Astrocyte (in vitro differentiated cells and primary cell): ENCODE measurements at regions not wholly inside any gene's neighbourhood (a gene's known extent, or its start where the extent isn't known, plus 50 kb on each side); places are given as distances from the start of the nearest gene placed in this dataset.

Experiments
- CTCF ChIP-seq: IDR thresholded peaks from 2 replicates; pipeline ENCODE4 v1.5.1; 2011; ENCODE audit warnings: low read depth, mild to moderate bottlenecking, inconsistent platforms, low read length, moderate library complexity; ENCODE audit not compliant: insufficient read depth
- EZH2 ChIP-seq: IDR thresholded peaks from 2 replicates; pipeline ENCODE4 v1.6.1; 2012; ENCODE audit warnings: mild to moderate bottlenecking, low read length, inconsistent platforms; ENCODE audit not compliant: insufficient read depth

DNA sequence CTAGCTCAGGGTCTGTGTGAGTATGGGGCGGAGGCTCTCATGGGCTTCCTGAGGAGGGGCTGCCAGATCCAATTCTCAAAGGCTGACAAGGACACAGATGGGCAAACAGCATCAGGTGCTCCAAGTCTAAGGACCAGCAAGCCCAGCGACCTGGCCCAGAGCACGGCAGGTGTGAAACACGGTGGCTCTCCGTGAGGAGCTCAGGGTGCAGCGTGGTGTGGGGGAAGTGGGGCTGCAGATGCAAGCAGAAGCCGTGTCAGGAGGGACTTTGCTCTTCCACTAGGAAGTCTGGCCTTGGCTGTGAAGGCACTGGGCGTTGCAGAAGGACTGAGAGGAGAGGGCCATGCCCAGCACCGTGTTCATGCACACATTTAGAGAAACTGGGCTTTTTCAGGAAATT, 420.0 kb downstream of the GADD45G start:
- TF ChIP-seq CTCF (no peak), EZH2 (no peak)
